BE2C (cell line): ENCODE measurements at regions not wholly inside any gene's neighbourhood (a gene's known extent, or its start where the extent isn't known, plus 50 kb on each side); places are given as distances from the start of the nearest gene placed in this dataset.

Experiments
- DNase-seq: peaks from one replicate; pipeline ENCODE4 v3.0.0-alpha.2; 2020
- H3K27me3 ChIP-seq: fragments of 250-450 bp; sonication (Bioruptor Pico); 2 replicates; pipeline ENCODE4 v1.5.1; 2020; ENCODE audit warnings: mild to moderate bottlenecking
- H3K36me3 ChIP-seq: fragments of 250-450 bp; sonication (Bioruptor Pico); 2 replicates; pipeline ENCODE4 v1.5.1; 2020; ENCODE audit warnings: mild to moderate bottlenecking
- H3K4me1 ChIP-seq: fragments of 250-450 bp; sonication (Bioruptor Pico); 2 replicates; pipeline ENCODE4 v1.5.1; 2020
- H3K4me3 ChIP-seq: 2 replicates; pipeline ENCODE4 v1.5.1; 2011; ENCODE audit warnings: low read depth, low read length
- H3K9me3 ChIP-seq: fragments of 250-450 bp; sonication (Bioruptor Pico); 2 replicates; pipeline ENCODE4 v1.5.1; 2020
- CTCF ChIP-seq: IDR thresholded peaks from 2 replicates; pipeline ENCODE4 v1.5.1; 2012; ENCODE audit warnings: mild to moderate bottlenecking, low read depth, low read length

- Histone ChIP-seq H3K4me3 (no peak overlapping the region), H3K4me1 (no peaks in the 10 kb centered on the region), H3K9me3 (no peaks in the 10 kb centered on the region), H3K27me3 (peaks cover 16% of the 10 kb centered on the region), H3K36me3 (no peaks in the 10 kb centered on the region)
- no peak for DNase-seq
- no peak for TF ChIP-seq CTCF
These were observed 136.5 kb upstream of the GPR12 start for GRCh38 chr13:26896986-26897668.

- H3K9me3 ChIP-seq, result no peaks in the 10 kb centered on the region
- TF ChIP-seq CTCF, result no peak
- H3K4me3 ChIP-seq, result no peak overlapping the region
- DNase-seq, result no peak
- no peaks in the 10 kb centered on the region for H3K4me1 ChIP-seq
- peaks cover 16% of the 10 kb centered on the region for H3K27me3 ChIP-seq
- no peaks in the 10 kb centered on the region for H3K36me3 ChIP-seq
These were observed 135.4 kb upstream of the GPR12 start for GRCh38 chr13:26895808-26896466.

- DNase-seq, result no peak
- TF ChIP-seq CTCF, result no peak
- no peak overlapping the region for H3K4me3 ChIP-seq
- H3K9me3 ChIP-seq, result no peaks in the 10 kb centered on the region
- no peaks in the 10 kb centered on the region for H3K36me3 ChIP-seq
- peaks cover 15% of the 10 kb centered on the region for H3K27me3 ChIP-seq
- H3K4me1 ChIP-seq, result no peaks in the 10 kb centered on the region
These were observed 134.7 kb upstream of the GPR12 start for GRCh38 chr13:26895081-26895807.

- H3K4me1 ChIP-seq, result no peaks in the 10 kb centered on the region
- no peak for TF ChIP-seq CTCF
- DNase-seq, result no peak
- no peaks in the 10 kb centered on the region for H3K9me3 ChIP-seq
- H3K27me3 ChIP-seq, result no peaks in the 10 kb centered on the region
- H3K4me3 ChIP-seq, result no peak overlapping the region
- no peaks in the 10 kb centered on the region for H3K36me3 ChIP-seq
These were observed 128.0 kb upstream of the GPR12 start for GRCh38 chr13:26888632-26889031.

GRCh38 chr13:26887594-26887993, 127.0 kb upstream of the GPR12 start:
- no peaks in the 10 kb centered on the region for H3K27me3 ChIP-seq
- H3K4me1 ChIP-seq, result no peaks in the 10 kb centered on the region
- no peak for DNase-seq
- no peaks in the 10 kb centered on the region for H3K36me3 ChIP-seq
- no peak overlapping the region for H3K4me3 ChIP-seq
- TF ChIP-seq CTCF, result no peak
- H3K9me3 ChIP-seq, result no peaks in the 10 kb centered on the region
